ENCODE measurements at regions not wholly inside any gene's neighbourhood (a gene's known extent, or its start where the extent isn't known, plus 50 kb on each side); places are given as distances from the start of the nearest gene placed in this dataset.

GRCh38 chr5:161047024-161047423 lies 195.0 kb upstream of the ATP10B start:
- Mint-ChIP-seq H3K4me3 (no peak overlapping the region), H3K27me3 (no peaks in the 10 kb centered on the region), H3K27ac (no peak overlapping the region), H3K4me1 (no peaks in the 10 kb centered on the region), H3K36me3 (ENCODE audit: low read depth) (no peaks in the 10 kb centered on the region), H3K9me3 (no peaks in the 10 kb centered on the region)
- ChIA-PET CTCF (no interaction called here), POLR2A (no interaction called here)
- no peak for DNase-seq

- ChIA-PET POLR2A (no interaction called here), CTCF (no interaction called here)
- H3K36me3 Mint-ChIP-seq (ENCODE audit: low read depth) = no peaks in the 10 kb centered on the region
- DNase-seq = no peak
- no peaks in the 10 kb centered on the region for H3K9me3 Mint-ChIP-seq
- H3K27ac Mint-ChIP-seq = no peak overlapping the region
- no peaks in the 10 kb centered on the region for H3K27me3 Mint-ChIP-seq
- no peak overlapping the region for H3K4me3 Mint-ChIP-seq
- no peaks in the 10 kb centered on the region for H3K4me1 Mint-ChIP-seq
Observed at GRCh38 chr5:161042862-161043261, 190.9 kb upstream of the ATP10B start.

GRCh38 chr5:161042443-161042842 lies 190.4 kb upstream of the ATP10B start:
- no peaks in the 10 kb centered on the region for H3K4me1 Mint-ChIP-seq
- H3K36me3 Mint-ChIP-seq (ENCODE audit: low read depth) = no peaks in the 10 kb centered on the region
- no peak for DNase-seq
- no peaks in the 10 kb centered on the region for H3K27me3 Mint-ChIP-seq
- POLR2A ChIA-PET = no interaction called here
- CTCF ChIA-PET = no interaction called here
- H3K9me3 Mint-ChIP-seq = no peaks in the 10 kb centered on the region
- no peak overlapping the region for H3K27ac Mint-ChIP-seq
- no peak overlapping the region for H3K4me3 Mint-ChIP-seq

- Mint-ChIP-seq H3K4me3 (no peak overlapping the region), H3K4me1 (no peaks in the 10 kb centered on the region), H3K9me3 (no peaks in the 10 kb centered on the region), H3K27ac (no peak overlapping the region), H3K36me3 (ENCODE audit: low read depth) (no peaks in the 10 kb centered on the region), H3K27me3 (no peaks in the 10 kb centered on the region)
- POLR2A ChIA-PET = no interaction called here
- CTCF ChIA-PET = no interaction called here
- DNase-seq = no peak
Observed at GRCh38 chr5:161040818-161041217, 188.8 kb upstream of the ATP10B start.

- Mint-ChIP-seq H3K9me3 (no peaks in the 10 kb centered on the region), H3K36me3 (ENCODE audit: low read depth) (no peaks in the 10 kb centered on the region), H3K27me3 (peaks cover 2% of the 10 kb centered on the region), H3K4me1 (no peaks in the 10 kb centered on the region), H3K4me3 (no peak overlapping the region), H3K27ac (no peak overlapping the region)
- POLR2A ChIA-PET = no interaction called here
- DNase-seq = no peak
- CTCF ChIA-PET = no interaction called here
Observed at GRCh38 chr5:161036296-161036695, 184.3 kb upstream of the ATP10B start.

- Mint-ChIP-seq H3K27ac (no peak overlapping the region), H3K27me3 (peaks cover 2% of the 10 kb centered on the region), H3K4me1 (no peaks in the 10 kb centered on the region), H3K36me3 (ENCODE audit: low read depth) (no peaks in the 10 kb centered on the region), H3K4me3 (no peak overlapping the region), H3K9me3 (no peaks in the 10 kb centered on the region)
- no peak for DNase-seq
- ChIA-PET POLR2A (no interaction called here), CTCF (no interaction called here)
Observed at GRCh38 chr5:161034451-161034850, 182.4 kb upstream of the ATP10B start.

GRCh38 chr5:161030229-161030628 lies 178.2 kb upstream of the ATP10B start:
- CTCF ChIA-PET = no interaction called here
- no peaks in the 10 kb centered on the region for H3K4me1 Mint-ChIP-seq
- peaks cover 2% of the 10 kb centered on the region for H3K27me3 Mint-ChIP-seq
- no peak overlapping the region for H3K4me3 Mint-ChIP-seq
- DNase-seq = no peak
- H3K27ac Mint-ChIP-seq = no peak overlapping the region
- H3K36me3 Mint-ChIP-seq (ENCODE audit: low read depth) = no peaks in the 10 kb centered on the region
- POLR2A ChIA-PET = no interaction called here
- no peaks in the 10 kb centered on the region for H3K9me3 Mint-ChIP-seq

GRCh38 chr5:161027763-161028162 lies 175.8 kb upstream of the ATP10B start:
- no peaks in the 10 kb centered on the region for H3K4me1 Mint-ChIP-seq
- H3K4me3 Mint-ChIP-seq = no peak overlapping the region
- ChIA-PET POLR2A (no interaction called here), CTCF (no interaction called here)
- no peaks in the 10 kb centered on the region for H3K36me3 Mint-ChIP-seq (ENCODE audit: low read depth)
- no peaks in the 10 kb centered on the region for H3K9me3 Mint-ChIP-seq
- DNase-seq = no peak
- H3K27me3 Mint-ChIP-seq = peaks cover 2% of the 10 kb centered on the region
- H3K27ac Mint-ChIP-seq = no peak overlapping the region

- no peak overlapping the region for H3K4me3 Mint-ChIP-seq
- no peaks in the 10 kb centered on the region for H3K27me3 Mint-ChIP-seq
- H3K36me3 Mint-ChIP-seq (ENCODE audit: low read depth) = no peaks in the 10 kb centered on the region
- no peaks in the 10 kb centered on the region for H3K4me1 Mint-ChIP-seq
- H3K27ac Mint-ChIP-seq = no peak overlapping the region
- no peak for DNase-seq
- CTCF ChIA-PET = no interaction called here
- POLR2A ChIA-PET = no interaction called here
- H3K9me3 Mint-ChIP-seq = no peaks in the 10 kb centered on the region
Observed at GRCh38 chr5:161023551-161023950, 171.5 kb upstream of the ATP10B start.

- POLR2A ChIA-PET = no interaction called here
- no peak for DNase-seq
- Mint-ChIP-seq H3K36me3 (ENCODE audit: low read depth) (no peaks in the 10 kb centered on the region), H3K27ac (no peak overlapping the region), H3K9me3 (no peaks in the 10 kb centered on the region), H3K4me3 (no peak overlapping the region), H3K4me1 (no peaks in the 10 kb centered on the region), H3K27me3 (no peaks in the 10 kb centered on the region)
- CTCF ChIA-PET = no interaction called here
Observed at GRCh38 chr5:161022151-161022550, 170.1 kb upstream of the ATP10B start.

- Mint-ChIP-seq H3K27me3 (no peaks in the 10 kb centered on the region), H3K36me3 (ENCODE audit: low read depth) (no peaks in the 10 kb centered on the region), H3K9me3 (peaks cover under 1% of the 10 kb centered on the region), H3K27ac (no peak overlapping the region), H3K4me3 (no peak overlapping the region), H3K4me1 (no peaks in the 10 kb centered on the region)
- ChIA-PET CTCF (no interaction called here), POLR2A (no interaction called here)
- DNase-seq = no peak
Observed at GRCh38 chr5:161009817-161010216, 157.8 kb upstream of the ATP10B start.

- ChIA-PET POLR2A (no interaction called here), CTCF (no interaction called here)
- DNase-seq = no peak
Observed at GRCh38 chr5:161009194-161009593, 157.2 kb upstream of the ATP10B start.

GRCh38 chr5:161007879-161008278 lies 155.9 kb upstream of the ATP10B start:
- DNase-seq = no peak
- no peaks in the 10 kb centered on the region for H3K36me3 Mint-ChIP-seq (ENCODE audit: low read depth)
- POLR2A ChIA-PET = no interaction called here
- no peak overlapping the region for H3K27ac Mint-ChIP-seq
- H3K27me3 Mint-ChIP-seq = no peaks in the 10 kb centered on the region
- no peaks in the 10 kb centered on the region for H3K4me1 Mint-ChIP-seq
- CTCF ChIA-PET = no interaction called here
- H3K9me3 Mint-ChIP-seq = peaks cover 8% of the 10 kb centered on the region
- H3K4me3 Mint-ChIP-seq = no peak overlapping the region

More at GRCh38 chr5:161009194-161009593, 157.2 kb upstream of the ATP10B start:
- Mint-ChIP-seq H3K9me3 (peaks cover 4% of the 10 kb centered on the region), H3K27me3 (no peaks in the 10 kb centered on the region), H3K4me1 (no peaks in the 10 kb centered on the region), H3K4me3 (no peak overlapping the region), H3K27ac (no peak overlapping the region), H3K36me3 (ENCODE audit: low read depth) (no peaks in the 10 kb centered on the region)

- no peaks in the 10 kb centered on the region for H3K36me3 Mint-ChIP-seq (ENCODE audit: low read depth)
- peaks cover 11% of the 10 kb centered on the region for H3K9me3 Mint-ChIP-seq
- ChIA-PET CTCF (no interaction called here), POLR2A (no interaction called here)
- no peaks in the 10 kb centered on the region for H3K27me3 Mint-ChIP-seq
- no peak overlapping the region for H3K27ac Mint-ChIP-seq
- H3K4me3 Mint-ChIP-seq = no peak overlapping the region
- no peak for DNase-seq
- H3K4me1 Mint-ChIP-seq = no peaks in the 10 kb centered on the region
Observed at GRCh38 chr5:161002571-161003074, 150.6 kb upstream of the ATP10B start.

- Mint-ChIP-seq H3K4me1 (no peaks in the 10 kb centered on the region), H3K36me3 (ENCODE audit: low read depth) (no peaks in the 10 kb centered on the region), H3K27me3 (no peaks in the 10 kb centered on the region), H3K9me3 (peaks cover 11% of the 10 kb centered on the region), H3K4me3 (no peak overlapping the region), H3K27ac (no peak overlapping the region)
- DNase-seq = no peak
- ChIA-PET CTCF (no interaction called here), POLR2A (no interaction called here)
Observed at GRCh38 chr5:161001604-161002003, 149.6 kb upstream of the ATP10B start.
